SW480 (cell line): ENCODE measurements at regions not wholly inside any gene's neighbourhood (a gene's known extent, or its start where the extent isn't known, plus 50 kb on each side); places are given as distances from the start of the nearest gene placed in this dataset.

Source experiments
- DNase-seq: peaks from one replicate; pipeline ENCODE4 v3.0.0-alpha.2; 2016; ENCODE audit warnings: low spot score

DNA sequence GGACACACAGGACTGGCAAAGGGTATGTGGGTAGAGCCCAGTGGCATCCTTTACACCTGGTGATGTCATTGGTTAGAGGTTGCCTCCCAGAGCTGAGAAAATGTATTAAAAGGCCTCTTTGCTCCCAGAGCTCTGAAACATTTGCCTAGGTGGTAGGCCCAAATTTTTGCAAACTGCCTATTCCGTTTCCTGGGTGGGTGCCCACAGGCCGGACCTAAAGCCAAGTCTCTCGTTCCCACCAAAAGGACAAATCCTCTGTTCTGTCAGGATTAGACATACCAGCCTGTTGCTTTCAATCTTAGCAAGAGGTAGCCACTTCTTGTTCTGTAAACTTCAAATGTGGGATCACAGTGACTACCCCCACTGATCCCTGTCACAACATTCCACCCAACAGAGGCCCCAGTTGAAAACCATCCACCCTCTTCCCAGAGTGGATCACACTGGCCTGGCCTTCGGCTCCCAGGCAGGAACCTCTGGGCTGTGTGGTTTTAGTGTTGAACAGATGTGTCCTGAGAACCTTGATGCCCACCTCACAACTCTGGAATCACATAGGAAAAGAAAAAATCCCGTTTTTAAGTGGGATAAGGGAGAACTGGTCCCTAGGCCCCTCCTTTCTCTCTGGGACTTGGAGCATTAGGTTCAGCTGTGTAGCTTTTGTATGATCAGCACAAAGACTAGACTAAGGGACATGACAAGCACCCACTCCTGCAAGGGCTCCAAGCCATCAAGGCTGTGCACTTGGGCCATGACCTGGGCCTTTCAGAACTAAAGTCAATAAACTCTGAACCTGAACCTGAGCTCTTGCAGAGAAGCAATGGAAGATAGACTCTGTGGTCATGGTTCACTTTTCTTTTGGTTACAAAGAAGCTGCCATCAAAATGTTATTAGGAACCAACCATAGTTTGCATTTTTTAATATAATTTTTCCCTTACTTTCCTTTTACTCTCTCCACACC, 211.3 kb downstream of the CYP26B1 start:
- DNase-seq, result no peak

DNA sequence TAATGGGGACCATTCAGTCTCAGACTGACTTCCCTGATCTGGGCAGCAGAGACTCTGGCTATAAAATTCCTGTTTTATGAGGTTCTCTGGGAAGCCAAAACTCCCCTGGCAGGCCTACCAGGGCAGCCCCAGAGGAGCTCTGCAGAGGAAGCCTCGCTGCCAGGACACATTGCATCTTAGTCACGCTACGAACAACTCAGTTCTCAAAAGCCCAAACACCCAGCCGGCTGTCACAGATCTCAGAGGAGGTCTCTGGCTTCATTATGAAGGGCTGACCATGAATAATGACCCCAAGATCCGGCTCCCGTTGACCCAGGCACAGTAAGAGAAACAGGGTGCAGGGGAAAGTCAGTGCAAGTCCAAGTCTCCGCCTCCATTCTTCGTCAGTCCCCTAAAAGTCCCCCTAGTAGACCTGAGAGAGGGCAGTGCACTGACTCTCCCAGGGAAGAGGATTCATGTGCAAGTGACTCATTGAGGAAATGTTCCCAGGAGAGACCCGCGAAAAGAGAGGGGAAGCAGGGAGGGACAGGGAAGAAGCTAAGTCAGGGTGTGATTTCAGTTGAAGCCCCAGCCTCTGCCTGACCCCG, 212.3 kb downstream of the CYP26B1 start:
- no peak for DNase-seq

- DNase-seq, result no peak
These were observed 212.9 kb downstream of the CYP26B1 start for GRCh38 chr2:71934595-71935261.

GRCh38 chr2:71934320-71934593, 213.4 kb downstream of the CYP26B1 start:
- no peak for DNase-seq

- peak; percentile 49 for DNase-seq
These were observed 214.0 kb downstream of the CYP26B1 start for GRCh38 chr2:71933467-71934319.

DNA sequence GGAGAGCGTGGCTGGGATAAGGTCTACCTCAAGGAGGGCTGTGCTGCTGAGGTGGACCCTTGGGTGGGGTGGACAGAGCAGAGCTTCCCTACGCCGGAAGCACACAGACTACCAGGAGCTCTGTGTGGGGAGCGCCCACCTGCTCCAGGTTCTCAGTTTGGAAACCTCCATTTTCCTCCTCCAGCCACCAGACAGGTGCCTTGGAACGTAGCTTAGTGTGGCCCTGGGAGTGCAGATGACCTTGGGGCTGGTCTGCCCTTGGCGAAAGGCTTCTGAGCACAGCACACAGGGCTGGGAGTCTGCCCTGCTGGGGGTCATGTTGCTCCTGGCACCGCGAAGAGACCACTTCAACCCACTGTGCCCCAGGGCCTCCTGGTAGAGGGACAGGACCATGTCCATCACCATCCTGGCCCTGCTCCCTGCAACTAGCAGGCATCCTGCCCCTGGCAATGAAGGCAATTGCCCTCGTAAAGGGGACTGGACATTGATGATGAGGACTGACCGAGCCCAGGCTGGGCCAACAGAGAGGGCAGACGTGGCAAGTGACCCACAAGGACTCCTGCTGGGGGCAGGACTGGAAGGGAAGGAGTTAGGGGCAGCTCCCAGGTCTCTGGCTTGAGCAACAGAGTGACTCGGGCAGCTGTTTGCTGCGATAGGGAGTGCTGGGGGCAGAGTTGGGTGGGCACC, 214.7 kb downstream of the CYP26B1 start:
- DNase-seq, result no peak

GRCh38 chr2:71932037-71932779, 215.5 kb downstream of the CYP26B1 start:
- no peak for DNase-seq

DNA sequence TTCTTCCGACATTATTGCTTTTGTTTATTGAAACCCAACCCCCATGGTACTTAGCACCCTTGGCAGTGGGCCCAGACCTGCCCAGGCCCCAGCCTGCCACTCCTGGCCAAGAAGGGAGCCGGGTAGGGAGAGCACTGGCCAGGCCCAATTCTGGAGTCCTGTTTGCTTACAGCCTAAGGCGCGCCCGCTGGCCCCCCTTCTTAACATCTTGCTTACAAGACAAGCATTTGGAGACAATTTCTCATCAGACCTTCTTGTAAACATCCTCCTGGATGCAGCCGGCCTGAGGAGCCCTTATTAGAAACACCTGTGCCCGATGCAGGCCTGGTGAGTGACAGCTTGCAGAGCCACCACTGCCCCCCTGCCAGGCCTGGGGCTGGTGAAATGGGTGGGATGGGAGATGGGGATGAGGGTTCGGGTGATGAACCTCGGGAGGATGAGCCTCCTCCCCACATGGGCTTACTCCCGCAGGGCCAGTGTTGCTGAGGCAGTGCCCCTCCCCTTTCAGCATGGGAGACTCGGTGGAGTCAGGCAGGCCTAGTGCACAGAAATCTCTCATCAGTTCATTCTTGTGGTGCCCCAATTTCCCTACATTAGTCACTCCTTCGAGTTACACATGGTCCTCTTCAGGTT, 217.5 kb downstream of the CYP26B1 start:
- no peak for DNase-seq

- no peak for DNase-seq
These were observed 218.2 kb downstream of the CYP26B1 start for GRCh38 chr2:71929482-71929772.

DNA sequence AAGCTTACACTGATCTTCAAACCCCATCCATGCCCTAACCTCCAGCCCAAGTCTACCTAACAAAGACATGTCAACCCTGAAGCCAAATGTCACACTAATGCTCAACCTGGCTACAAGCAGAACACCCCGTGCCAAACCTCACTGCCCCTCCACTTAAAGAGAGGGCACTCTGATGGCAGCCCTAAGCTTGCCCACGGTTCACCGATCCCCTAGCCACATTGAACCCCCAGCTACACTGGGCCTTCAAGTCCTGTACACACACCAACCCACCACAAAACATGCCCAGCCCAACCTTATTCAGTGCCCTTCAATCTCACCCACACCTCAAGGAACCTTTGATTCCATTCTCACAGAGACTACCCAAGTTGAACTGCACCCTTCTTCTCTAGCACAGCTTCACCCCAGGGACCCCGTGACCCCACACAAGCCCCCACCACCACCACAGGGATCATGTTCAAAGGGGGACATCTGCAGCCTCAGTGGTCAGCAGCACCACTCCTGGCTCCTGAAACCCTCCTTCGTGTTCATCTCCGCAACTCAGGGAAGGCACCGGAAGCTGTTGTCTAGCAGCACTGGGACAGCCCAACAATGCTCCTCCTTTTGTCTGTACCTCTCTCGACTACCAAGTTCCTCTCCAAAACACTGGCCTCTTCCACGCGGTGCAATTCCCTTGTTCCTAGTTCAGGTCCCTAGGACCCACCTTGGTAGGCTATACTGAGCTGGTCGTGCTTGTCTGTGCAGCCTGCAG, 218.8 kb downstream of the CYP26B1 start:
- DNase-seq, result no peak

DNA sequence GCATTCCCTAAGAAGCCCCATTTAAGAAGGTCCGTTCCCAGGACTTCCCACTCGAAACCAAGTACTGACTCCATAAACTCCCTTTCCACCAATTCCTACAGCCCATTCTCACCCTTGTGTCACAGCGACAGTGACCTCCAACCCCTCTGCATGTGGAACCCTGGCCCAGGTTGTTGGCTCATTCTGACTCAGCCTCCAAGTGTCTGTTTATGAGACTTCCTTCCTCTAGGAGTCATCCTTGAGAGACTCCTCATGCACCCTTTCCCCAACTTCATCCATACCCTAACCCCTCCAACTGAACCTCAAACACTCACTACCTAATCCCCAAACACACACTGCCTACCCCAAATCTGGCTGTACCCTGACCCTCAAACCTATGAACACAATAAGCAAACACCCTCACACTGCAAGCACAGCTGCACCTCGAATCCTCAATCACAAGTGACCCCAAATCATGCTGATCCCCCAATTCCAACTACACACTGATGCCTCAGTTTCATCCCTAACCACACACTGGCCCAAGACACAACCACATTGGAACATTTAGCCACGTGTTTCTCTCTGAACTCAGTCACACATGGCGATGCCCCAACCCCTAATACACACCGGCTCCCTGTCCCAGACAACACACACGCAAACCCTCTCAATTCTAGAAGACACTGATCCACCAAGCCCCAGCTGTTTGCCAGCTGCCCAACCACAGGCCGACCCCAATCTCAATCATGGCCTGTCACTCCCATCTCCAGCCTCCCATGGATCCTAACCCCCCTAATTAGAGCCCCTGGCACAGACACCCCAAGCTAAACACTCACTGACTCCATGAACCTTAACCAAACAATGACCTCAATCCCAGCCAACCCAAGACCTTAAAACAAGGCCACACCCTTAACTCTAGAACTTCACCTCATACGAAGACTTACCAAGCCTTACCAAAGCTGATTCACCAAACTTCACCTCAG, 219.6 kb downstream of the CYP26B1 start:
- no peak for DNase-seq

GRCh38 chr2:71926876-71927756, 220.5 kb downstream of the CYP26B1 start:
- DNase-seq, result no peak

- DNase-seq, result no peak
These were observed 221.6 kb downstream of the CYP26B1 start for GRCh38 chr2:71926089-71926447.

DNA sequence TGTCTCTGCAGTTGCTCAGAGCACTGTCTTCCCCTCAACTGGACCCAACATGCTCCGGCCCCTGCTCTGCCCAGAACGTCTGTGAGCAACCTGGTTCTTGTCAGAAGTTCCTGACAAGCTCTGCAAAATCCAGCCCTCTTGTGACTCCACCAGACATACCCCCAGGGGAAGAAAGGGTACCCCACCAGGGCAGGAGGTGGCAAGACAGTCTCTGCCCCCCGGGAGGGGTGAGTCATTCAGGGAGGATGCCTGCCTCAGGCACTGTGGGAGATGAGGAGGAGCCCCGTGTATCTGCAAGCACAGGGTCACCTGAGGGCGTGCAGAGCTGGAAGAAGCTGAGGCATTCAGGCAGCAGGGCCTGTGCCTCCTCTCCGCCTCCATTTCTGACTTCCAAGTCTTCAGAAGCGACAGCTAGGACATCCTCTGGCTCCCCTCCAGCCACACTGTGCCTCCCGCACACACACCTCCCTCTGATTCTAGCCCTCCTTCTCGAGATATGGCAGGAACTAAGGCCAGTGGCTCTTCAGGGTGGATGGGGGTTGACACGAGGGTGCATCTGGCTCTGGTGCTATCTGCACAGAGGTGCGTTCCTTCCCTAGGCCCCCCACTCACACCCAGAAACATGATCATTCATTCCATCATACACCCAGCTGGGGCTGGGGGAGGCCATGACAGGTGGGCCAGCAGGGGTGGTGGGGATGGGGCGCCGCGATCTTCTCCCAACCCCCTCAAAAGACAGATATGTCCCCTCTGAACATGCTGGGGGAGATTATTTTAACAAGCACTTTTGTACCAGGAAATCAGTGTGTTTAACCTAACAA, 222.2 kb downstream of the CYP26B1 start:
- no peak for DNase-seq

GRCh38 chr2:71923887-71924533, 223.7 kb downstream of the CYP26B1 start:
- peak; percentile 83 for DNase-seq

- DNase-seq, result no peak
These were observed 224.5 kb downstream of the CYP26B1 start for GRCh38 chr2:71923143-71923525.
